Breast epithelium (tissue), 3 donors: ENCODE measurements at regions not wholly inside any gene's neighbourhood (a gene's known extent, or its start where the extent isn't known, plus 50 kb on each side); places are given as distances from the start of the nearest gene placed in this dataset.

ENCODE experiments used
- POLR2A ChIP-seq: fragments of 450-650 bp; IDR thresholded peaks from one replicate; pipeline ENCODE4 v1.6.1; 2016; ENCODE audit warnings: antibody characterized with exemption, mild to moderate bottlenecking, moderate library complexity
- POLR2AphosphoS5 ChIP-seq, 3 donors: sonication (generic); formaldehyde crosslinking; IDR thresholded peaks; one replicate each; pipeline ENCODE4 v1.6.1; 2017; ENCODE audit warnings: antibody characterized with exemption in 3 of 3

DNA sequence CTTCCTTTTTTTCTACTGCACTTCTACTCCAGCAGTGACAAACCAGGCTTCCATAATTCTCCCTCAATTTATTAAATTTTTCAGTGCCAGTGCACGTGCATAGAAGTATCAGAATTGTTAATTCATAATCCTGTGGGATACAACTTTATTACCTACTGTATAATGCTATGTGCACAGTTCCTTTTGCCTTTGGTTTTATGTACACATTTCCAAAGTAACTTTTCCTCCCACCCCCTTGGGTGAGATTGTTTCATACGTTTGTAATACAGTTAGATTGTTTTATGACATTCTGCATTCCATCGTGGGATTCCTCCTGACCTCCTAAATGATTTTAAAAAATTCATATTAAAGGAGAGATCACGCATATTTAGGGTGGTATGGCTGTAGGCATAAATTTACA, 128.1 kb downstream of the TTC6 start:
- TF ChIP-seq POLR2A: no peak
- no peak for TF ChIP-seq POLR2AphosphoS5 (IDR thresholded peaks at IDR 0.05)
